A549 (cell line): ENCODE measurements at regions not wholly inside any gene's neighbourhood (a gene's known extent, or its start where the extent isn't known, plus 50 kb on each side); places are given as distances from the start of the nearest gene placed in this dataset.
A peak's percentile ranks its signal among the peaks of the same experiment; 100 is the strongest.

ENCODE experiments used
- ATAC-seq, 2 experiments: fragments of 200-7000 bp in 1 of 2; fragments of >200 bp in 1 of 2; cut with Nextera tagmentation in 1 of 2; cut with Tn5 transposase in 1 of 2; 3 replicates each; pipeline versions ENCODE4 v1.8.0 to v1.9.1; 2018 to 2020; ENCODE audit warnings: mild to moderate bottlenecking in 1 of 2, moderate library complexity in 1 of 2
- CTCF ChIA-PET: fragments of 300-600 bp; sonication (Branson Sonifier 250); formaldehyde crosslinking; extraction: SDS; loops from one replicate; lab custom pipeline; 2021; ENCODE audit warnings: antibody characterized with exemption, inconsistent platforms; lab: Yijun Ruan, JAX
- POLR2A ChIA-PET: fragments of 350-600 bp; formaldehyde crosslinking; extraction: SDS; loops from one replicate; lab custom pipeline; 2021; ENCODE audit warnings: antibody characterized with exemption, inconsistent platforms; lab: Yijun Ruan, JAX
- DNase-seq, 2 experiments: peaks; one replicate each; pipeline versions ENCODE4 v3.0.0 to v3.0.0-alpha.2; 2011 to 2016; ENCODE audit warnings: low read depth in 1 of 2, low spot score in 1 of 2
- FAIRE-seq: peaks from 2 replicates; lab custom pipeline; 2011; peaks lifted over from hg19 to GRCh38; lab: Jason Lieb, UNC
- H3K27ac ChIP-seq, 2 experiments: fragments of >200 bp; sonication (Bioruptor Twin); formaldehyde crosslinking; 3 replicates each; pipeline ENCODE4 v1.5.1; 2016 to 2017
- H3K4me1 ChIP-seq: fragments of >200 bp; sonication (Bioruptor Twin); formaldehyde crosslinking; 3 replicates; pipeline ENCODE4 v1.6.1; 2016
- H3K4me2 ChIP-seq: fragments of >200 bp; sonication (Bioruptor Twin); formaldehyde crosslinking; 3 replicates; pipeline ENCODE4 v1.6.1; 2016
- H3K4me3 ChIP-seq: fragments of >200 bp; sonication (Bioruptor Twin); formaldehyde crosslinking; 3 replicates; pipeline ENCODE4 v1.5.1; 2016
- H3K9me3 ChIP-seq: fragments of >200 bp; sonication (Bioruptor Twin); formaldehyde crosslinking; 3 replicates; pipeline ENCODE4 v1.6.1; 2016
- CHD2 ChIP-seq: fragments of 150-350 bp; IDR thresholded peaks from 2 replicates; pipeline ENCODE4 v1.6.1; 2014; ENCODE audit warnings: low read length; ENCODE audit not compliant: partially characterized antibody
- EHF ChIP-seq: fragments of 250-450 bp; sonication (Bioruptor Pico); IDR thresholded peaks from 2 replicates; pipeline ENCODE4 v1.5.0; 2020; ENCODE audit warnings: mild to moderate bottlenecking
- EHMT2 ChIP-seq: fragments of 200-600 bp; sonication (generic); IDR thresholded peaks from 2 replicates; pipeline ENCODE4 v1.6.1; 2016; ENCODE audit warnings: antibody characterized with exemption, low read depth, mild to moderate bottlenecking, moderate library complexity
- HDAC2 ChIP-seq: fragments of 200-600 bp; sonication (generic); IDR thresholded peaks from 2 replicates; pipeline ENCODE4 v1.6.1; 2016
- HMGXB4 ChIP-seq: fragments of 250-450 bp; sonication (Bioruptor Pico); IDR thresholded peaks from 2 replicates; pipeline ENCODE4 v1.5.0; 2021; ENCODE audit warnings: mild to moderate bottlenecking, moderate library complexity, borderline replicate concordance
- HOXB5 ChIP-seq: fragments of 250-450 bp; sonication (Bioruptor Pico); IDR thresholded peaks from 2 replicates; pipeline ENCODE4 v1.5.0; 2020; ENCODE audit warnings: mild to moderate bottlenecking, moderate library complexity
- JUN ChIP-seq, 2 experiments: fragments of >200 bp; sonication (Bioruptor Twin); formaldehyde crosslinking; IDR thresholded peaks; 2 replicates in 1 of 2; 3 replicates in 1 of 2; pipeline ENCODE4 v1.6.1; 2016 to 2017
- KDM5A ChIP-seq: fragments of 200-600 bp; sonication (generic); IDR thresholded peaks from 2 replicates; pipeline ENCODE4 v1.6.1; 2016; ENCODE audit warnings: antibody characterized with exemption, mild to moderate bottlenecking
- NR3C1 ChIP-seq: fragments of >200 bp; sonication (Bioruptor Twin); formaldehyde crosslinking; IDR thresholded peaks from 3 replicates; pipeline ENCODE4 v1.6.1; 2017
- PHF8 ChIP-seq: fragments of 200-600 bp; sonication (generic); IDR thresholded peaks from 2 replicates; pipeline ENCODE4 v1.6.1; 2016; ENCODE audit warnings: low read depth, mild to moderate bottlenecking, antibody characterized with exemption, moderate library complexity, borderline replicate concordance
- POLR2A ChIP-seq: IDR thresholded peaks from 2 replicates; pipeline ENCODE4 v1.6.1; 2012; ENCODE audit warnings: mild to moderate bottlenecking, low read length
- RARB ChIP-seq: fragments of 250-450 bp; sonication (Bioruptor Pico); IDR thresholded peaks from 2 replicates; pipeline ENCODE4 v1.8.0; 2021; ENCODE audit warnings: mild to moderate bottlenecking, moderate library complexity
- REST ChIP-seq: fragments of 200-600 bp; sonication (generic); IDR thresholded peaks from 2 replicates; pipeline ENCODE4 v1.6.1; 2016; ENCODE audit warnings: antibody characterized with exemption, mild to moderate bottlenecking, moderate library complexity
- SREBF2 ChIP-seq: fragments of 450-650 bp; IDR thresholded peaks from 2 replicates; pipeline ENCODE4 v1.6.1; 2014; ENCODE audit warnings: mild to moderate bottlenecking, moderate library complexity
- TP53 ChIP-seq: fragments of 250-450 bp; sonication (Bioruptor Pico); IDR thresholded peaks from 2 replicates; pipeline ENCODE4 v1.5.0; 2021; ENCODE audit warnings: mild to moderate bottlenecking, moderate library complexity
- USF2 ChIP-seq: fragments of 450-650 bp; IDR thresholded peaks from 2 replicates; pipeline ENCODE4 v1.6.1; 2014; ENCODE audit warnings: antibody characterized with exemption
- ZFP36 ChIP-seq: fragments of 450-650 bp; IDR thresholded peaks from 2 replicates; pipeline ENCODE4 v1.6.1; 2014; ENCODE audit warnings: borderline replicate concordance; ENCODE audit not compliant: partially characterized antibody
- ZSCAN20 ChIP-seq: fragments of 250-450 bp; sonication (Bioruptor Pico); IDR thresholded peaks from 2 replicates; pipeline ENCODE4 v1.8.0; 2022; ENCODE audit warnings: mild to moderate bottlenecking, moderate library complexity
- WGBS: methylation state at CpG from one replicate; pipeline ENCODE4 v1.1.6; 2017; ENCODE audit errors: missing lambda C conversion rate; 5-methylcytosine and 5-hydroxymethylcytosine counted together
- TF ChIP-seq, protein P1 (sequence below): fragments of >200 bp; sonication (Bioruptor Twin); formaldehyde crosslinking; IDR thresholded peaks from 2 replicates; pipeline ENCODE4 v1.6.1; 2016
- TF ChIP-seq, protein P2 (sequence below): IDR thresholded peaks from 2 replicates; pipeline ENCODE4 v1.6.1; 2012

DNA sequence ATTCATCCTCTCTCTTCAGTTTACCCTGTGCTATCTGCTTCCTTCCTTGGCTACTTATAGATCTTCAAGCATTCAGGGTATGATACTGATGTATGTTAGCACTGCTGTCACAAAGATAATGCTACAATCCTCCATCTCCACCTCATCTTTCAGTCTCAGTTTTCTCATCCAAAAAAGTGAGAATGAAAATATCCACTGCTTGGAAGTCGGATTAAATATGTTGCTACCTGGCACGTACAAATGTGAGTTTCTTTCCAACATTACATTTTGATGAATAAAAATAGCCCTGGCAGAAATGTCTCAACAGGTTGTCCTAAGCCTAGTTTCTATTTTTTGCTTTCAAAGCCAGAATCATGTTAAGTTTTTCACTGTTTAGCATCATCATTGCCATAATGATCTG, 149.9 kb downstream of the PTPN11 start (continued):
- TF ChIP-seq KDM5A: no peak
- TF ChIP-seq, protein P1, sequence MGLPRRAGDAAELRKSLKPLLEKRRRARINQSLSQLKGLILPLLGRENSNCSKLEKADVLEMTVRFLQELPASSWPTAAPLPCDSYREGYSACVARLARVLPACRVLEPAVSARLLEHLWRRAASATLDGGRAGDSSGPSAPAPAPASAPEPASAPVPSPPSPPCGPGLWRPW: no peak
- no peak for TF ChIP-seq SREBF2
- TF ChIP-seq, all 56 proteins: peak for 0

- H3K4me3 ChIP-seq: no peak overlapping the region
- 38% methylated on average over 7 of the region's 7 CpGs for WGBS
- no peaks in the 10 kb centered on the region; the same call in 2 of the 3 replicates for H3K9me3 ChIP-seq
- DNase-seq (no peak), ATAC-seq (no peak), FAIRE-seq (no peak)
- POLR2A ChIA-PET: no interaction called here
- no peaks in the 10 kb centered on the region for H3K4me1 ChIP-seq
- CTCF ChIA-PET: interaction anchor here (1.3 kb wide), 1 partner anchor 10 kb away, joined by 3 read pairs; no protein-coding TSS in a partner anchor
- no peak overlapping the region for H3K4me2 ChIP-seq
- no peak overlapping the region for H3K27ac ChIP-seq
- TF ChIP-seq USF2 (peak; percentile 40), CHD2 (no peak)
Measured at GRCh38 chr12:112570096-112570495, 151.3 kb downstream of the PTPN11 start.

- ATAC-seq (no peak), FAIRE-seq (no peak), DNase-seq (no peak)
- H3K27ac ChIP-seq: no peak overlapping the region
- H3K4me1 ChIP-seq: no peaks in the 10 kb centered on the region
- 50% methylated on average over 2 of the region's 2 CpGs for WGBS
- ChIA-PET CTCF (interaction anchor here (0.6 kb wide), 1 partner anchor 112 kb away, joined by 3 read pairs; no protein-coding TSS in a partner anchor), POLR2A (no interaction called here)
- H3K9me3 ChIP-seq: no peaks in the 10 kb centered on the region
- H3K4me2 ChIP-seq: no peak overlapping the region
- TF ChIP-seq KDM5A (no peak), POLR2A (no peak), RARB (CRISPR knock-in tag) (no peak), TP53 (CRISPR knock-in tag) (no peak), REST (no peak), EHF (CRISPR knock-in tag) (no peak), CHD2 (no peak), HDAC2 (no peak), HOXB5 (no peak), USF2 (no peak), JUN (IDR thresholded peaks at IDR 0.05) (no peak), ZFP36 (no peak), NR3C1 (no peak), PHF8 (no peak), HMGXB4 (no peak), ZSCAN20 (CRISPR knock-in tag) (no peak), EHMT2 (no peak)
- TF ChIP-seq, protein P2, sequence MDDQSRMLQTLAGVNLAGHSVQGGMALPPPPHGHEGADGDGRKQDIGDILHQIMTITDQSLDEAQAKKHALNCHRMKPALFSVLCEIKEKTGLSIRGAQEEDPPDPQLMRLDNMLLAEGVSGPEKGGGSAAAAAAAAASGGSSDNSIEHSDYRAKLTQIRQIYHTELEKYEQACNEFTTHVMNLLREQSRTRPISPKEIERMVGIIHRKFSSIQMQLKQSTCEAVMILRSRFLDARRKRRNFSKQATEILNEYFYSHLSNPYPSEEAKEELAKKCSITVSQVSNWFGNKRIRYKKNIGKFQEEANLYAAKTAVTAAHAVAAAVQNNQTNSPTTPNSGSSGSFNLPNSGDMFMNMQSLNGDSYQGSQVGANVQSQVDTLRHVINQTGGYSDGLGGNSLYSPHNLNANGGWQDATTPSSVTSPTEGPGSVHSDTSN: no peak
- no peak overlapping the region for H3K4me3 ChIP-seq
Measured at GRCh38 chr12:112573141-112573540, 154.4 kb downstream of the PTPN11 start.
